Lower lobe of right lung (tissue), 2 donors: ENCODE measurements at regions not wholly inside any gene's neighbourhood (a gene's known extent, or its start where the extent isn't known, plus 50 kb on each side); places are given as distances from the start of the nearest gene placed in this dataset.

Experiments
- ATAC-seq, 2 donors: fragments of 200-7000 bp; cut with Tn5 transposase; one replicate each; pipeline ENCODE4 v1.9.1; 2020 to 2022; ENCODE audit warnings: mild to moderate bottlenecking in 2 of 2, moderate library complexity in 2 of 2
- DNase-seq: peaks from one replicate; pipeline ENCODE4 v3.0.0-alpha.2; 2020
- H3K27ac ChIP-seq: fragments of 200-600 bp; one replicate; pipeline ENCODE4 v1.8.0; 2022
- H3K27me3 ChIP-seq: fragments of 200-600 bp; one replicate; pipeline ENCODE4 v1.8.0; 2022; ENCODE audit warnings: low read depth
- H3K36me3 ChIP-seq: fragments of 200-600 bp; one replicate; pipeline ENCODE4 v1.8.0; 2022; ENCODE audit warnings: mild to moderate bottlenecking
- H3K4me1 ChIP-seq: fragments of 200-600 bp; one replicate; pipeline ENCODE4 v1.8.0; 2022
- H3K4me3 ChIP-seq: fragments of 200-600 bp; one replicate; pipeline ENCODE4 v1.8.0; 2022; ENCODE audit warnings: mild to moderate bottlenecking
- H3K9me3 ChIP-seq: fragments of 200-600 bp; one replicate; pipeline ENCODE4 v1.8.0; 2022
- intact Hi-C: fragments of 100-400 bp; cut with DNase I; formaldehyde crosslinking; loops from one replicate; pipeline ENCODE4 v1.11.0; 2022
- TF ChIP-seq, protein P1 (sequence below): fragments of 200-600 bp; IDR thresholded peaks from one replicate; pipeline ENCODE4 v1.8.0; 2022; ENCODE audit warnings: antibody characterized with exemption, mild to moderate bottlenecking
- donor health status: DM: no; HTN: yes; CAD: no; lungs with severe emphysema.

DNA sequence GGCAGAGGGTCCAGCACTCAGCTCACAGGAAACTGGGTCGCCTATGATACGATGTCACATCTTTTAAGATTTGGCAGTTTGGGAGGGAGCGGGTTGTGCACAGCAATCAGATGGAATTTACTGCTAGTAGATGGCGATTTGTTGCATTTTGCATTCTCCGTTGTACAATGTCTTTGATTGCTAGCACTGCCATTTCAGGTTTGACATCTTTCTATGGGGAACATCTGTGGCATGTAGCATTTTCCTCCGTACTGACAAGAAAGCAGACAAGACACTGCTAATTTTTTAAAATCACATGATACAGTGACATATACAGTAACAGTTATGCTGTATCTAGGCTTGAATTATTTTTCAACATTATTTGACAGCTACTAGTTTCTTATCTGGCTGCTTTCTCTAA lies 119.7 kb upstream of the PCSK2 start:
- Histone ChIP-seq H3K36me3 (no peaks in the 10 kb centered on the region), H3K27ac (no peak overlapping the region), H3K9me3 (no peaks in the 10 kb centered on the region), H3K4me1 (no peaks in the 10 kb centered on the region), H3K4me3 (no peak overlapping the region), H3K27me3 (no peaks in the 10 kb centered on the region)
- TF ChIP-seq, protein P1, sequence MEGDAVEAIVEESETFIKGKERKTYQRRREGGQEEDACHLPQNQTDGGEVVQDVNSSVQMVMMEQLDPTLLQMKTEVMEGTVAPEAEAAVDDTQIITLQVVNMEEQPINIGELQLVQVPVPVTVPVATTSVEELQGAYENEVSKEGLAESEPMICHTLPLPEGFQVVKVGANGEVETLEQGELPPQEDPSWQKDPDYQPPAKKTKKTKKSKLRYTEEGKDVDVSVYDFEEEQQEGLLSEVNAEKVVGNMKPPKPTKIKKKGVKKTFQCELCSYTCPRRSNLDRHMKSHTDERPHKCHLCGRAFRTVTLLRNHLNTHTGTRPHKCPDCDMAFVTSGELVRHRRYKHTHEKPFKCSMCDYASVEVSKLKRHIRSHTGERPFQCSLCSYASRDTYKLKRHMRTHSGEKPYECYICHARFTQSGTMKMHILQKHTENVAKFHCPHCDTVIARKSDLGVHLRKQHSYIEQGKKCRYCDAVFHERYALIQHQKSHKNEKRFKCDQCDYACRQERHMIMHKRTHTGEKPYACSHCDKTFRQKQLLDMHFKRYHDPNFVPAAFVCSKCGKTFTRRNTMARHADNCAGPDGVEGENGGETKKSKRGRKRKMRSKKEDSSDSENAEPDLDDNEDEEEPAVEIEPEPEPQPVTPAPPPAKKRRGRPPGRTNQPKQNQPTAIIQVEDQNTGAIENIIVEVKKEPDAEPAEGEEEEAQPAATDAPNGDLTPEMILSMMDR, result no peak
- intact Hi-C loops, result no loop called here
- ATAC-seq, result no peak
- no peak for DNase-seq

DNA sequence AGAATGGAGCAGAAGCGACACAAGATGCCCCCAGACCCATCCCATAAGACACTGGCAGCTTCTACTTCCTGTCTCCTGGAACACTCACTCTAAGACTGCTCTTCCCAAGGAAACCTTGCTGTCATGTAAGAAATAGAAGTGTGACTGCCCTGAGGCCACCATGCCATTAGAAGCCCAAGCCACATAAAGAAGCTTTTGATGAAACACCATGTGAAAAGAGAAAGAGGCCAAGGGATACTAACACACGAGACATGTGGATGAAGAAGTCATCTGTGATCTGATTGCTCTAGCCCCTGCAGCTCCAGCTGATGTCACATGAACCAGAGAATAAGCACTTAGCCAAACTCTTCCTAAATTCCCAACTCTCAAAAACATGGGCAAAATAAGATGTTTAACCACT lies 117.9 kb upstream of the PCSK2 start:
- Histone ChIP-seq H3K27me3 (no peaks in the 10 kb centered on the region), H3K4me3 (no peak overlapping the region), H3K9me3 (no peaks in the 10 kb centered on the region), H3K27ac (no peak overlapping the region), H3K4me1 (no peaks in the 10 kb centered on the region), H3K36me3 (no peaks in the 10 kb centered on the region)
- intact Hi-C loops, result no loop called here
- no peak for ATAC-seq
- TF ChIP-seq, protein P1, result no peak
- DNase-seq, result no peak

DNA sequence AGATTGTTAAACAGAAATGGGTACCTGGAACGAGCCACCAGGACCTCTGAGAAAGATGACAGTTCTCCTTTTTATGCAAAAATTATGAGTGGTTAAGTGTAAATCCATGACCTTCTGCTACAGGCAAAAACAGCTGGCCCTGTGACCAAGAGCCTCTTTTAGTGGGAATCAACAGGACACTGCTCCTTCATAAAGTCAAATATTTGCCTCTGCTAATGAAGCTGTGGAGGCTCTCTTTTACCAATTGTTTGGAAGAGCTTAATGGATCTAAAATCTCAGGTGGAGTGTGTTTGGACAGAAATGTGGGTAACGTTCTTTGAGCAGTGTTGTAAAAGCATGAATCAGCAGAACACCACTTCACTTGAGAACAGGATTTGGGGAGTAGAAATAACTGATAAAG lies 117.5 kb upstream of the PCSK2 start:
- Histone ChIP-seq H3K27ac (no peak overlapping the region), H3K9me3 (no peaks in the 10 kb centered on the region), H3K4me3 (no peak overlapping the region), H3K4me1 (no peaks in the 10 kb centered on the region), H3K27me3 (no peaks in the 10 kb centered on the region), H3K36me3 (no peaks in the 10 kb centered on the region)
- DNase-seq (no peak), ATAC-seq (no peak)
- intact Hi-C loops, result no loop called here
- TF ChIP-seq, protein P1, result no peak

DNA sequence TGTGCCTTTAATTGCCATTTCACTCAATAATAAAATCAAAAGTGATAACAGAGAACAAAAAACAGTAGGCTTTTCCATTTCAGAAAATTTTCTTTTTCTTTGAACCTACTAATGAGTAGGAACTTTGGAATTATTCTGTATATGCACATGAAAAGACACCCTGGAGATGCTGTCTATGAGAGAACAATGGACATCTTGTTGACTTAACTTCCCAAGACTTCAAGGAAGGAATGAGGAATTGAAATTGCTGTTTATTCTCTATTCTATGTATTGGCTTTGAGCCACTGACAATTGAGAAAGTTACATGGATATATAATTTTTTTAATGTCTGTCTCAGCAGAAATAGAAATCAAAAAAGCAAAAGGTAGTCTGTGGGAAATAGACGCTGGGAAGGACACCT lies 98.6 kb upstream of the PCSK2 start:
- H3K36me3 ChIP-seq, result no peaks in the 10 kb centered on the region
- ATAC-seq, result no peak
- intact Hi-C loops, result no loop called here
- TF ChIP-seq, protein P1, result no peak
- DNase-seq, result no peak
- H3K4me1 ChIP-seq, result no peaks in the 10 kb centered on the region
- no peaks in the 10 kb centered on the region for H3K27me3 ChIP-seq
- H3K4me3 ChIP-seq, result no peak overlapping the region
- no peak overlapping the region for H3K27ac ChIP-seq
- H3K9me3 ChIP-seq, result no peaks in the 10 kb centered on the region

DNA sequence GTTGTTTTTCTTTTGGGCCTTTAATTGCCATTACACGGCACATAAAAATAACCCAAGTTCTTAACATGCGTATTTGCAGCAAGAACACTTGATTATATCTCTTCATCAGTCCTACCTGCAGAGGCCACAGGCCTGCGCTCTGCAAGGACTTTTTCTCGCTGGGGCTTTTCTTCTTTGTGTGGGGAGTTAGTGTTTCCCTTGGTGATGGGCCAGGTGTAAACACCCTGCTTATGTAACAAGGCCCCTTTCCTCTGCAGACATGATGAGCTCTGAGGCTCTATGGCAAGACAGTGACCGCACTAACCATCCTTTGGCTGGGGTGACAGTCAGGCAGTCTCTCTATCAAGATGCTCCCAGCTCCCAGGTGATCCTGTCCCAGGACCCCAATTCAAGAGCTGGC lies 97.8 kb upstream of the PCSK2 start:
- H3K36me3 ChIP-seq, result no peaks in the 10 kb centered on the region
- TF ChIP-seq, protein P1, result no peak
- no peaks in the 10 kb centered on the region for H3K4me1 ChIP-seq
- no peak for DNase-seq
- intact Hi-C loops, result no loop called here
- no peaks in the 10 kb centered on the region for H3K27me3 ChIP-seq
- no peak overlapping the region for H3K27ac ChIP-seq
- no peak for ATAC-seq
- no peaks in the 10 kb centered on the region for H3K9me3 ChIP-seq
- H3K4me3 ChIP-seq, result no peak overlapping the region

DNA sequence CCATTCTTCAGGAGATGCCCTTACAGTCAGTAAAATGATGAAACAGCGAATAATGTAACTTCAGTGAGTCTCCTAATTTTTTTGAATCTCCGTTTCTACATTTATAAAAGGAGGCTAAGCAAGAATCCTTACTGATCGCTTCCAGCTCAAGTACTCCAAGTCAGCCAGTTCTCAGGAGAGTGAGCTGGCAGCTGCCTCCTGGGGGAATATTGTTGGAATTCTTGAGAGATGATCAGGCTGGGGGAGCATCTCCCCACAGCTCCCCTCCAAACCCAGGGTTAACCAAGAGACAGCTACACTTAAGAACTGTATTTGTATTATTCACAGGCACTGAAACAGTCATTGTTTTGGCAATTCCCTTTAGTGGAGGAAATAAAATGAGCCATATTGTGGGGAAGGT lies 89.1 kb upstream of the PCSK2 start:
- DNase-seq (no peak), ATAC-seq (no peak)
- no peak overlapping the region for H3K4me3 ChIP-seq
- TF ChIP-seq, protein P1, result no peak
- no peaks in the 10 kb centered on the region for H3K9me3 ChIP-seq
- H3K27ac ChIP-seq, result no peak overlapping the region
- intact Hi-C loops, result no loop called here
- no peaks in the 10 kb centered on the region for H3K4me1 ChIP-seq
- H3K27me3 ChIP-seq, result no peaks in the 10 kb centered on the region
- H3K36me3 ChIP-seq, result no peaks in the 10 kb centered on the region
